SKM-1 (cell line): ENCODE measurements at regions not wholly inside any gene's neighbourhood (a gene's known extent, or its start where the extent isn't known, plus 50 kb on each side); places are given as distances from the start of the nearest gene placed in this dataset.

Source experiments
- DNase-seq: peaks from one replicate; lab custom pipeline; 2025; ENCODE audit not compliant: unreplicated experiment; lab: John Stamatoyannopoulos, UW

- no peak for DNase-seq
Measured at GRCh38 chr21:27143476-27143875, 176.6 kb upstream of the ADAMTS5 start.

DNA sequence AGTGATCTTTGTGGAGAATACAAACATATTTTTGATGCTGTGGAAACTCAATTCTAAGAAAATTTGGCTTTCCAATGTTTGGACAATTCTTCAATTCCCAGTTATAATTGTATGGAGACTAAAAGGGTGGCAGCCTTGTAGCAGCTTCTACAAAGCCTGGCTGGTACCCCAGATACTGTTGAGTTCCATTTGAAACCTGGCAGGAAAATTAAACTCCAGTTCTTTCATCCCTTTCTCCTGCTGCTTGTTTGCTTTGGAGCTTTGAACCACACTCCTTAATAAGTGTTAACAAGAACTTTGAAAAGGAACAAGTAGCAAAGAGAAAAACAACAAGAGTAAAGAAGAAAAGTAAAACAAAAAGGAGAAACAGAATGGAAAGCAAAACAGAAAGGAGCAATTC, 172.6 kb upstream of the ADAMTS5 start:
- no peak for DNase-seq

DNA sequence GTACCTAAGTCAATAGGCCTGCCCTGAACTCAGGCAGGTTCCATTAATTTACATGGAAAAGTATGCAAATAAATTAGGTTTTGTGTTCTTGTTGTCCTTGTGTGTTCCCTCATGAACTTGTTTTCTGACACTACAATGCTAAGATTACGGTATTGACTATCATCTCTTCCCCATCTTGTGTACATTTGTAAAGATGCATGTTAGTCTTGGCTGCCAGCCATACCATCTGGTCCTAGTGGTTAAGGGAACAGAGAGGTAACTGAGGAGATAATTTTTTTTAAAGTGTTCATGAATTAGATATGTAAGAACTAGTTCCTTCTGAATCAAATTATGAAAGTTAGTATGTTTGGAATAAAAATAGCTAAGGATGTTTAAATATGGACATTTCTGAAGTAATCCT, 167.6 kb upstream of the ADAMTS5 start:
- no peak for DNase-seq

DNA sequence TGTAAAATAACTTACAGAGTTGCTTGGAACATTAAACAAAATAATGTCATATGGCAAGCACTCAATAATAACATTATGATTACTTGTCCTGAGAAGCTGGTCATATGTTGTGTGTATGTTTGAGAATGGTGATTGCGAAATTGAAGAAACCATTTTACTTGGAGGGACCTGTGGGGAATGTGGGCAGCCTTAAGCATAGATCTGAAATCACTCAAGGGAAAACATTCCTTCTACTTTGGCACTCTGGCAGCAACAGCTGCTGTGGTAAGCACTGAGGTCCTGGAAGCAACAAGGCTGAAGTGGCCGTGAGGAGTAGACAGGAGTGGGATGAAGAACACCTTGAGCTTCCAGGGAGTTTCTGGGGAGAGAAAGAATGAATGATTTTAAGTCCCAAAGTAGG, 165.4 kb upstream of the ADAMTS5 start:
- no peak for DNase-seq

- DNase-seq, result no peak
Measured at GRCh38 chr21:27130154-27130553, 163.3 kb upstream of the ADAMTS5 start.

GRCh38 chr21:27129694-27130093, 162.8 kb upstream of the ADAMTS5 start:
- DNase-seq, result no peak

- no peak for DNase-seq
Measured at GRCh38 chr21:27129215-27129614, 162.3 kb upstream of the ADAMTS5 start.

DNA sequence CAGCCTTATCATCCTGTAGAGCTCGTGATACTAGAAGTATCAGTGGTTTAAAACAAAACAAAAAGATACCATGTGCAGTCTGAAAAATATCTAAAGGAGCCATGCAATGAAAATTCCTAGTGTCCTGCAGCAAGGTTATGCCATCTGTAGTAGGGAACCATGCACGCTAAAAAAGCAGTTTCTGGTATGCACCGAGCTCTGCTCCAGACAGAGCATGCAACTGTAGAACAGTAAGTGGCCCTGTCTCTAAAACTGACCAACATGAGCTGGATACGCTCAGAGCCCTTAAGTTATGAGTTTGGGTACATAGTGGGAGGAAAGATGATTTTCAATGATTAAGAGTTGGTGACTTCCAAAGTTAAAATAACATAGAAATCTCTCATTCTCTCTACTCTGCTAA, 159.3 kb upstream of the ADAMTS5 start:
- no peak for DNase-seq

- DNase-seq, result no peak
Measured at GRCh38 chr21:27122686-27123085, 155.8 kb upstream of the ADAMTS5 start.

- DNase-seq, result no peak
Measured at GRCh38 chr21:27114111-27114510, 147.2 kb upstream of the ADAMTS5 start.

- no peak for DNase-seq
Measured at GRCh38 chr21:27112186-27112585, 145.3 kb upstream of the ADAMTS5 start.

- no peak for DNase-seq
Measured at GRCh38 chr21:27110956-27111355, 144.1 kb upstream of the ADAMTS5 start.

GRCh38 chr21:27108701-27109100, 141.8 kb upstream of the ADAMTS5 start:
- DNase-seq, result no peak

GRCh38 chr21:27108228-27108627, 141.3 kb upstream of the ADAMTS5 start:
- no peak for DNase-seq

- DNase-seq, result no peak
Measured at GRCh38 chr21:27104846-27105431, 138.1 kb upstream of the ADAMTS5 start.

DNA sequence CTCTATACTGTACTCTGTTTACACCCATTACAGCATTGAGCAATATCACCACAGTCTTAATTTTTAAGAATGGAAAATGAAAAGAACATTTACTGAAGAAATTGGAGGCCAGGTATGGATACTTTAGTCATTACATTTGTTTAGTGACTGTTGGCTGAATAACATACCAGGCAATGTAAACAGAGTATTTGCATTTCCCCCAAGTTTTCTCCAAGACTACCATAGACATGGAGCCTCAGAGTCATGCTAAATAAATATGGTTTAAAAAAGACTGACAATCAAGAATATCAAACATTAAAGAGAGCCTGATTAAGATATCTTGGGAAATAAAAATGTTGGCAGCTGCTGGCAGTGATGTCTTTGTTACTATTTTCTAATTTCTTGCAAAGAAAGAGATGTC, 136.9 kb upstream of the ADAMTS5 start:
- no peak for DNase-seq

DNA sequence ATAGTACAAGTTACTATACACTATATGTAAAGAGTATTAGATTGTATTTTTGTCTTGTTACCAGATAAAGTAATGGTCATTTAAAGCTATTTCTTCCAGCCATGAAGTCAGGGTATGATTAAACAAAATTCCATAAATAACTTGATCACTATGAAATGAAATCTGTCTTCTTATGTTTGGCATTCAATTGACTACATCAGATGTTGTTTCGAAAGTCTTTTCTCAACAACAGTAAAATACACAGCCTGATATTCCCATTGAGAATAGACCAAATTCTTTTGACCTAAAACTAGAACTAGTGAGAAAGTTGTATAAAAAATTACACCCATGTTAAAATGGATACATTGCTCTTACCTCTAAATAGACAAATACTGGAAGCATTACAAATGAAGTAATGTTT, 134.6 kb upstream of the ADAMTS5 start:
- no peak for DNase-seq

- no peak for DNase-seq
Measured at GRCh38 chr21:27094184-27094948, 127.5 kb upstream of the ADAMTS5 start.

GRCh38 chr21:27086630-27087029, 119.7 kb upstream of the ADAMTS5 start:
- DNase-seq, result no peak

GRCh38 chr21:27086186-27086585, 119.3 kb upstream of the ADAMTS5 start:
- no peak for DNase-seq

DNA sequence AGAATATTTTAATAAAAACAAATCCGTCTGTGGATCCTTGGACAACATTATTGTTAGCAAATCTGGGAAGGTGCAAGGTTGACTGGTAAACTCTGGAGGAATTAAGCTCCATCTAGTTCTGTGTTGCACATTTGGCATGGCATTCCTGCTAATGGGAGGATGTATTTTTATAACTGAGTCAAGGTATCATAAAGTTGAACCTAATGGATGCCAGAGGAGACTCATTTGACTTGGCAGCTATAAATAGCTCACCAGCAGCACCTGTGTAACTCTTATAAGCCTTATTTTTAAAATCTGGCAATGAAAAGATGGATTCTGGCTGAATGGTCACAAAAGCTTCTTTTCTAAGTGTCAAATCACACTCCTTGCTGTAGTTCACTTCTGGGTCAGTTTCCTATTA, 118.5 kb upstream of the ADAMTS5 start:
- no peak for DNase-seq

DNA sequence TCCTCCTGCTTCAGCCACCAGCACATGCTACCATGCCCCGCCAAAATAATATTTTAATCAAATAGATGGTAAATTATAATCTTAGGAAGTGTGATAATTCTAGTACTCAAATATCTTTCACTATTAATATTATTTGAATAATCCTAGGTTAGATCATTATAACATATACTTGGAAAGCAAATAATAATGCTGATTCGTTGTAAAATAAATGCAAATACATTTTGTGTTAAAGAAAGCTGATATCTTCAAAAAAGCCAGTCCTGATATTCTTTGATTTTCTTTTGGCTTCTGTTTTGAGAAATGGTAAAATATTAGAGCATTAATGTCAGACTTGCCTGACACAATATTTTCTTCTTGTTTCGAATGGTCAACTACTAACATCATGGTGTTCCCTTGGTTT, 116.3 kb upstream of the ADAMTS5 start:
- DNase-seq, result no peak

GRCh38 chr21:27082431-27083010, 115.6 kb upstream of the ADAMTS5 start:
- no peak for DNase-seq
